HG03135 (cell line): ENCODE measurements at regions not wholly inside any gene's neighbourhood (a gene's known extent, or its start where the extent isn't known, plus 50 kb on each side); places are given as distances from the start of the nearest gene placed in this dataset.
A peak's percentile ranks its signal among the peaks of the same experiment; 100 is the strongest.

Experiments used
- ATAC-seq: cut with Tn5 transposase; IDR thresholded peaks from one replicate; pipeline ENCODE4 v1.9.1; 2021; ENCODE audit warnings: mild to moderate bottlenecking, moderate library complexity; ENCODE audit not compliant: unreplicated experiment

DNA sequence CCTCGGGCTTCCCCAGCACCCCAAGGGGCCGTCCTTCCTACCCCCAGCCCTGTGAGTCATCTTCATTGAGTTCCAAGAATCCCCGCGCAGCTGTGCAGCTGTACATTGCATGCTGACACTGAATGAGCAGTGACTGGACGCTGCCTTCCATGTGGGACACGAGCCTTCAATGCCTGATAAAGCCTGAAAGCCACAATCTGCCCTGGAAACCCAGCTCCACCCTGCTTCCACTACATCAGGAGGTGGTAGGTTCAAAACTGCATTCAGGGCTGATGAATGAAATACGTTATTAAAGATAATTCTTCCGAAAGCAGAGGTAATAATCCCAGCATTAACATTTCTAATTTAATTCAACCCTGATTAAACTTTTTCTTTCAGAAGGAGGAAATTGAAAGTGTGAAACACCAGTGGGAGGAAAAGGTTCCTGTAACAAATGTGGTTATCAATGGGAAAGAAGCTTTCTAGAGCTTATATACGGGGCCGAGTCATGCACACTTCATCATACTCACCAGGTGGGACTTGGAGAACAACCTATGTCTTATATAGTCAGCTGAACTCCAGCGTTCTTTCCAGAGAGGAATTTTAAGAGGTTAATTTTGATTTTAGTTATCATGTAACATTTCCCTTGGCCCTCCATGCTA, 360.1 kb downstream of the LPIN1 start:
- no peak for ATAC-seq

DNA sequence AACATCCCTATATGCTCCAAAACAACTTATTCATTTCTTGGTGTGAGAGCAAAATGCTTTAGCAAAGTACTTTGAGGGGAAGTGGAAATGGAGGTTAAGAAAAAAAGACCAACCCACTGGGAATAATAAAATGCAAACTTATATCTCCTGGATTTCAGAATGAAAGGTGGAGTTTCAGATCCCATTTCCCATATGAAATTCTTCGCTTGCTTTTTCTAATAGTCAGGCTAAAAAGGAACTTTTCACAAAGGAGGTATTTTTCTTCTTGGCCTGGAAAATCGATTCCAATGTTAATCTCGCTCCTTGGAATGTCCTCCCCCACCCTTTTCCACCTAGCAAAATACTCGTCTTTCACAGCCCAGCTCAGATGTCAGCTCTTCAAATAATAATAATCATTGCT, 360.9 kb downstream of the LPIN1 start:
- ATAC-seq, result no peak

DNA sequence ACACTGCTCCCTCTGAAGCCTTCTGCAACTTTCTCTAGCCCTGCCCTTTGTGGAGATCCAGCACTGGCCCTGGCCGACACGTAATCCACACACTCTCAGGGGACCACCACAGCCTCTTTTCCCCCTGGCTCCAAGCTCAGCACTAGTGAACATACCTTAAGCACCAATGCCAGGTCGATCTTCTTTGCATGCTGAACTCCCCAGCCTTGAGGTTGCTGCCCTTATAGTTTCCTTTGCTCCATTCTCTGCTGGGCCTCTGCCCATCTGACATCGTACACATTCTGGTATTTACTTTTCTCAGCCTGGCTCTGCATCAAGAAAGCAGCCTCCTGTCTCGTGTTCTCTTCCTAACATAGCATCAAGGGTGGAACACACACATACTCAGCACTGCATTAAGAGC, 361.5 kb downstream of the LPIN1 start:
- ATAC-seq, result no peak

DNA sequence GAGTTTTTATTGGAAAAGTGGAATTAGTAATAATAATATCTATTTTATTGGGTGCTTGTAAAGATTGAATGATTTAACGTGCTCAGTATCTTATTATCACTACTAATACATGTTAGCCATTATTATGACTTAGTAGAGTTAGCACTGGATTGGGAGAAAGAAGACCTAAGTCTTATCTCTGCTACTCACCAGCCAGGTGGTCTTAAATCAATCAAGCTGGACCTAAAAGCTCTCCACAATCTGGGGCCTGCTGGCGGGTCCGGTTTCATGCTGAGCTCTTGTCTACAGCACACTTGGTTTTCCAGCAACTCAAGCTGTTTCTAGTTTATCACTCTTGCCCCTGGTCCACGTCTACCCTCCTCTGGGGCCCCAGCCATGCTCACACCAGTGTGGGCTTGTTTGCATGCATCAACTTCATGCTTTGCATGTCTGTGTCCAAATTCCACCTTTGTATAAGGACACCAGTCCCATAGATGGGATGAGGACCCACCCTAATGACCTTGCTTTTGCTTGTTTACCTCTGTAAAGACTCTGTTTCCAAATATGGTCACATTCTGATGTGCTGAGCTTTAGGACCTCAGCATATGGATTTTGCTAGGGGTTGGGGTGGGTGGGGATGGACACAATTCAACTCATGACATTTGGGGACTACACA, 363.1 kb downstream of the LPIN1 start:
- ATAC-seq, result no peak

DNA sequence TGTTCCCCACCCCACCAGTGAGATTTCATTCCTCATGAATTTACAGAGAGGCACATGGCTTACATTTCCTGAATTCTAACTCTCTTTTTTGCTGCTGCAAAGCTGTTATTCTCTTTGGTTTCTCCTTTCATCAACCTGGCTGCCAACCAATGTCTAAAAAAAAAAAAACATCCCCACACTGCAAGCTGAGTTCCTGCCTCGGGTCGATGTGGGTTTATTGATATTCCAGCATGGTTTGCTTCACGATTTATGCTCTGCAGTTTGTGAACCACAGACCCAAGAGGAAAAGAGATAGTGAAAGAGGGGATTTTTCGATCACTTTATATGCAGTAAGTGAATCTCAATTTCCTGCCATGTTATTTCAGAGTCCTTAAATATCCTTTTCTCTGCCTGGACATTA, 363.6 kb downstream of the LPIN1 start:
- ATAC-seq, result no peak

DNA sequence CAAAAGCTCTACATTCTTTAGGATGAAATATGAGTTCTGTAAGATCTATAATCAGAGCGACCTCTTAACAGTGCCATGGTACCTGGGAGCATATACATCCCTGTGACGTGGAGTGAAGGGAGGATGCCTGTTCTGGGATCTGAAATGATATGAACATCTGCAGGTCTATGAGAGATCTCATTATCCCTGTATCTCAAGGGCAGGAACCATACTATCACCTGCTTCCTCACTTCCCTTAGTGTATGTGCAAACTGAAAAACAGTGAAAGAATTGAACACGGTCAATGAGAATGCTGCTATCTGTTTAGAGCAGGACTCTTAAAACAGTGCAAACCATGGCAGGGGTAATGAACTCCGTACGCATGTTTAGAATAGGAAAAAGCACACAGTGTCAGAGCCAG, 364.0 kb downstream of the LPIN1 start:
- no peak for ATAC-seq

DNA sequence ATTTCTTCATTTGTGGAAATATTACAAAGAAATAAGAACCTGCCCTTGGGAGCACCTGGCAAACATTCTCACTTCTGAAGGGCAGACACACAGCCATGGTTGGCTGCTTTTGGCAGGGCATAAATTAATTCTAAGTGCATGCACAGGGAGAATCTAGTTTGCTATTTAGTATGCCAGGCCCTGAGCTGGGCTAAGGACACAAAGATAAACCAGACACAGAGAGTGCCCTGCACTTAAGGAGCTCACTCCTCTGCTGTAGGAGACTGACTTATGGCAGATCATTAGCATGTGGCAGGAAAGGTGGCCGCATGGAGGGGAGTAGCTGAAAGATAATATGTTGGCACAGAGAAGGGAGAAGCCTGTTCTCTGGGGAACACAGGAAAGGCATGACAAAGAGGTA, 367.0 kb downstream of the LPIN1 start:
- no peak for ATAC-seq

DNA sequence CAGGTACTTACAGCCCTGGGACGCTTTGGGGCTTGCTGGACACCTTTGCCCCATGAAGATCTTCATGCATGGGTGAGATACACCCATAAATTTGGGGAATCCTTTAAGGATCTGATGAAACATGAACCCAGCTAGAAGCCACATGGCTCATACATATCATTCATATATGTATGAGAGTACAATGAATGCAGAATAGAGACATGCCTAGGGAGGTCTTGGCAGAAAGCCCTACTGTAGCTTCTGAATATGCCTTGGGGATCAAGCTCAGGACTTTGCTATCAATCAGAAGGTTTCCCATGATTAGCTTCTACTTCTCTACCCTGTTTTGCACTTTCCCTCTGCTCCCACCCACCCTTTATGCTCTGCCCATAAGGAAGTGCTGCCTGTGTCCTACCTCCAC, 368.4 kb downstream of the LPIN1 start:
- ATAC-seq, result no peak

DNA sequence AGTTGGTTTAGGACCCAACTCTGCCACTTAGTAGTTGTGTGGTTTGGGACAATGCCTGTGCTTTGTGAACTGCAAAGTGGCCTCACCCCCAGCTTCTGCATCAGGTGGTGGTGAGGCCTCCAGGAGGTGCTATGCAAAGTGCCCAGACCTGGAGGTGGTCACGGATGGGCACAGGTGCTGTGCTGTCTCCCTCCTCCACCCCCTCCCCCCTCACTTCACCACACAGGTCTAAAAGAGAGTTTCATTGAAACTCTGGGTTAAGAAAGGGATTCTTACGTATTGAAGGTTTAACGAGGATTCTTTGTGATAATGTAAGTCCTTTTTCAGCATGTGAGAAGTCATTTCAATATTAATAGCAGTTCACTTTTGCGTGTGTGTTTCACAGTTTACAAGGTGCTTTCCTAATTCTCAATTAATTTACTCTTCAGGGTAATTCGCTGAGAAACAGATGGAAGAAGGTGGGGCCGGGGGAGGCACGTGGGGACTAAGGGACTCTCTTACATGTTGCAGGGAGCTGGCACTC, 369.9 kb downstream of the LPIN1 start:
- ATAC-seq, result peak; percentile 54

DNA sequence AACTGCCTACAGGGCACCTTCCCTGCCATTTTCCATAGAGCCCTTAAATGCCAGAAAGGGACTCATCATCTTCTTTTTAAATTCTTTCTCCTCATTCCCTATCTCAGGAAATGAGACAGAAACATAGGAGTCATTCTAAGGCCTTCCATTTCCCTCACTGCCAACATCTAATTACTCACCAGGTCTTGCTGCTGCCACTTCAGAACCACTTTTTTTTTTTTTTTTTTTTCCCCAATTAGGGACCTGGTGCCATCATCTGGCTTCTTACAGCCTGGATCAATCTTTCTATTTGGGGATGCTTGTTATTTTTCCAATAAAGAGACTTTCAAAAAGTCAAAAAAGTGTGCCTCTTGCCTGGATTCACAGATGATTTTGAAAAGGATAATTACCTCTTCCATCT, 373.4 kb downstream of the LPIN1 start:
- ATAC-seq, result no peak

DNA sequence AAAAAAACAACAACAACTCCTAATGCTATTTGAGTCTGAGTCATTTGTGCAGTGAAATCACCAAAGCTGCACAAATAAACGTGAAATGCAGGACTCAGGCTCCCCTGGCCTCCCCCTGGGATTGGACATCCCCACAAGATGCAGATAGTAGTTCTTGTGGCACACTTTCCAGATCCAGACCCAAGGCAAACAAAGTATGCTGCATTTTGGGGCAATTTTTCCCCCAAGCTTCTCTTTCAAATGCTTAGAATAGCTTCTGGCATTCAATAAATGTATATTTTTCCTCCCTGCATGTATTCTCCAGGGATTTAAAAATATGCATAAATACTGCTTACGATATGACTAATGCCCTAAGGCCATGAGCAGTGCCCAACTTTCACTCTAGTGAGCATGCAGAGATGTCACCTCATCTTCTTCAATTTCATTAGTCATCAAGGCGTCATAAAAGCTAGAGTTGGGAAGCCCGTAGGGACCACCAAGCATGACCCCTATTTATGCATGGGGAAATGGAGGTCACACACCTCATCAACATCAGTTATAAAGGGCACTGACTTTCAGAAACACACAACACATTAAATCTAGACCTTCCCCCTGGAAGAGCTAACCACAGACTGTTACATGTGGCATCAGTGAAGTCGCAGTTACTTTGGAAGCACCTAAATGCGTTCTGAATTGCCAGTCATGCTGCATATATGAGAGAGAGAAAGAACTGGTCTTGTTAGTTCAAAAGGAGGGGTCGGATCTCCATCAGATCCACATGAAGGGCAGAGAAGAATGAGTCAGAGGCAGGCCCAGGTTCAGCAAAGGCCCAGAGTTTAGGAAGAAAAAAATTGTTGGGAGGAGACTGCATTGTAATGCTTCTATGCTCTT, 374.1 kb downstream of the LPIN1 start:
- ATAC-seq, result no peak

DNA sequence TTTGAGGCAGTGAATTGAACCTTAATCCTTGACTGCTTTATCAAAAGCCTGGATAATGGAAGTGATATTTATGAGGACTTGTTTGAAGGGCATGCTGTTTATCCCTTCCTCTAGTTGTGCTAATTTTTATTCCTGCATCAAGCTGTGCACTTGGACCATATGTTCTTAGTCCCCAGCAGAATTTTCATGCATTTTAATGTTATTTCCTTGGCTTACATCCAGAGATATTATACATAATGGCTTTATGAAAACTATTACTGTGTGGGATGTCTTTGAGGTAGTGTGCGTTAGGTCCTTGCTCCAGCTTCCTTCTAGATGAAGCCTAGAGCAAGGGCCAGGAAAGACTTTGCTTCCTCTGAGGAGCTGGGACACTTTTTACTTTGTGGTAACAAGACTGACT, 378.4 kb downstream of the LPIN1 start:
- no peak for ATAC-seq

DNA sequence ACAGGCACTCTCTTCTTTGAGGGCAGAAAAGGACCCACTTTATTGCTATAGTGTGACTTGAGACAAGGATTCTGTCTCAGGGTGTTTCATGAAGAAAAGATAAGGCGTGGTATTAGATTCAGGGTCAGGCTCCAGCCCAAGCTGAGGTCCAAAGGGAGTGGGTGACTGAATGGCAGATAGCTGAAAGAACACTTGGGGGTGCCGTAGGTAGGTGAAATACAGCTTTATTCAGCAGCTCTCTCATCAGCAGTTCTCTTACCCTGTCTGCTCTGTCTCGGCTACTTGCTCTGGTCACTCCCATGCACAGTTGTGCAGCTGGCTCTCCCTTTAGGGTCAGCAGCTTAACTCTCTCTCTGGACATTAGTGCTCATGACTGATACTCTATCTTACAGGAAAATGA, 379.9 kb downstream of the LPIN1 start:
- no peak for ATAC-seq

DNA sequence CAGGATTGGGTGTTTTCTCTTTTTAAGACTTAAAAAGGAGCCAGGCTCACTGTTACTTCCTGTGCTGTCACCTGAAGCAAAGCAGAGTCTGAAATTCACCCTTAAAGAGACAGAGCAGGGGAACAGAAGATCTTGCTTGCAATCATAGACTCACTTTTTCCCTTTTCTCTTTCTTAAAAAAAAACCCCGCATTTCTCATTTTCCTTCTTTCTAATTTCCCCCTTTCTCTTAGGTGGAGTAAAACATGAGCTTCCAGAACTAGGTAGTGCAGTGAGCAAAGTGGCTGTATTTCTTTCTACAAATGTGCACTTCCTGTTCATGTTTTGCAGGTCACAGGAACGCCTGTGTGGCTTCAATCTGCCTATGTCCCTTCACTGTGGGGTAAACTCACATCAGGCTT, 381.2 kb downstream of the LPIN1 start:
- ATAC-seq, result no peak

DNA sequence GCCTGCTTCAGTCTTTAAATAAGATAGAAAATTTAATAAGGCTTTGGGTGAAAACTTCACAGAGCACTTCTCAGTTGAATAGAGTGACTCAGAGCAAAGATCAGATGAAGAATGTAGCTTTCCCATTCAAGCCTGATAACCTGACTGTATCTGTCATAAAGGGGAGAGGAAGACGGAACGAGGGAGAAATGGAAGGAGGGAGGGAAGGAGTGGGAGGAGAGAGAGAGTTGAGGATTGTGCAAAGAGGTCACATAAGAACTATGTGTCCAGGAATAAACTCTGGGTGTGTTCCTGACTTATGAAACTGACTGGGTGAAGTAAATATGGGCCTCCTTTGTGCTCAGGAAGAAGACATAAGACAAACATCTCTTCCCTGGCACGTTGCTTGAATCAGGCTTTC, 385.5 kb downstream of the LPIN1 start:
- ATAC-seq, result no peak

DNA sequence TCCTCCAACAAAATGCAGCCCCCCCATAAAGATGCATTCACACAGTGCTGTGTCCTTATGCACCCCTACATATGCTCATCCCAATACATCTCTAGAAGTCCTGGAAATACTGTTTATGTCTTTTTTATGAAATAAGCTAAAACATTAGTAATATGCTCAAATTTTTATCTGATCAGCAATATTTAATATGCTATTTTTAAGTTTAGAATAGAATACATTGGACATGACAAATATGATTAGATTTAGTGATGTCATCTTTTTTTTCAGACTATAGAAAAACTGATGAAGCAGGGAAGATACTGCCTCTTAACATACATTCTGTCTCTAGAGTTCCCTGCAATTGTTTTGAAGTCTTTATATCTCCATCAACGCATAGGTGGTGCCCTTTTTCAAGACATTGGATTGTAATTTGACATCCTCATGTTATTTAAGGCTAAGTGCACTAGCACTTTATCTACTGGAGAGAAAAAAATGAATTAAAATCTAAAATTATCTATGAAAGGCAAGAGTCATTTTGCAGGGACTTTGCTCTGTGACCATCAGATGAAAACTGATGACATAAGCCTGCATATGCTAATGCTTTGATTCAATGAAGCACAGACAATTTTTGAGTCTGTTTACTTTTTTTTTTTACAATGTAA, 395.3 kb downstream of the LPIN1 start:
- no peak for ATAC-seq

DNA sequence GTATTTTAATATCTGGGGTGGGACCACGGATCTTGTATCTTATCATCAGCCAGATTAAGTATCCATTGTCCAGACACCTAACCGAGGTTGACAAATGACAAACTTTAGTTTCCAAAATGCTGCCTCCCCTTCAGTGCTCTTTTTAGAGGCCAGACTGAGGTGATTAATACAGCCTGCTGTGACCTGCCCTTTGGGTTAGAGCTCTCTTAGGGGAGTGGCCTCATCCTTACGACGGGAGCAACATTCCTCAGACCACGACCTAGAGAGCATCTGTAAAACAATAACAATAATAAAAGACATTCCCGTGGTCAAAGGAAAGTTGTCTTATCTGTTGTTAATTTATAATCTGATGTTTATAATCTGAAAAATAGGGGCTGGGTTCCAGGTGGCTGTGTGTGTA, 405.3 kb downstream of the LPIN1 start:
- no peak for ATAC-seq

DNA sequence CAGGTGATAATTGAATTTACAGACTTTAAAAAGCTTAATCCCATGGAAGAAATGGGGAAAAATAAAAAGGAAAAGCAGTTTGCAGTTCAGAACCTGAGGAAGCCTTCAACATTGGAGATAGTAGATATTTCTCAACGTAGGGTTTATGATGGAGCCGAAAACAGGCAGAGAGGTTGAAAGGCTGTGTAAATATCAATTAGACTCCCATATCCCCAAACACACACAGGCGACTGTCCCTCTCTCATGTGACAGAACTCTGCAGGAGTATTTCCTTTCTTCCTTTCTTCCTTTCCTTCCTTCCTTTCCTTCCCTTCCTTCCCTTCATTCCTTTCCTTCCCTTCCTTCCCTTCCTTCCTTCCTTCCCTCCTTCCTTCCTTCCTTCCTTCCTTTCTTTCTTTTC, 406.5 kb downstream of the LPIN1 start:
- no peak for ATAC-seq

DNA sequence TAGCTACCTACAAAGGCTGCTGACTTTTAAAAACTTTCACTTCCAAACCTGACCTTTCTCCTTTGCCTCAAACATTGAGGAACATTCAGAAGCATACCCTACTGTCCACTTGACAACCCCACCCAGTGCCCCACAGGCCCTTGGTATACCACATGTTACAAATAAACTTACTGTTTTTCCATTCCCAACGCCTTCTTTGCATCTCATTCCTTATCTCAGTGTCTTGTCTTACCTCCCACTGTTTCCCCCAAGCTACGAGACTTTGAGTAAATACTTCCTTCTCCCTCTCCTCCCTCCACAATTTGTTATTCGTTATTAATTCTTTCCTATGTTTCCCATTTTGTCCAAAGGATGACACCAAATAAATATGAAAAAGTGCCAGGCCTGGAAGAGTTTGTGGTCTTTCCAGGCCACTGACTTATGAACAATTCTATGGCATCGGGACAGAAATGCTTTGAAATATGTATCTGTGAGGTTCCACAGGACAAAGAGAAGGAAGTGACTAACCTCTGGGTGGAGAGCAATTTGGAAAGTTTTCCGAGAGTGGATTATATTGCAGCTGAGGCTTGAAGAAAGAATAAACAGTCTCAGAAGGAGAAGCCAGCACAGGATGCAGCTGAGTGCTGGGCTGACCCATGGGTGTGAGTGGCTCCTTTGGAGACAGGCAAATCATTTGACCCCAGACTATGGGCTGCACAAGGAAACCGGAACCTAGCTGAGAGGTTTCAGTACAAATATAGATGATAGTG, 409.0 kb downstream of the LPIN1 start:
- ATAC-seq, result no peak

DNA sequence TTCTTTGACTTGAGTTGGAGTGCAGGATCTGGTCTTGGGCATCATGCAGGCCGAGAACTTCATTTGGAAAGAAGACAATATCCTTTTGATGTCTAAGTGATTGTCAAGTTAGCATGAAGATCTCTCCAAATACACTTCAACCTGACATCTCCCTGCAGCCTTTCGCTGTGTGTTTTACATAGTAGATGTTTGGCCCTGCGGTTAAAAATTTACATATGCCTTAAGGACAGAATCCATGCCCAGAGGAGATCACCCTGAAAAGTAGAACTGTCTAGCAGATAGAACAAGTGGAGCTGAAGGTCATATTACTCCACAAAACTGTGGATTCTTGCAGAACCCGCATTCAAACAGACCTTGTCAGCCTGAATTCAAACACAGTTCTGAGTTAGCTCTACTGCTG, 409.9 kb downstream of the LPIN1 start:
- ATAC-seq, result no peak

DNA sequence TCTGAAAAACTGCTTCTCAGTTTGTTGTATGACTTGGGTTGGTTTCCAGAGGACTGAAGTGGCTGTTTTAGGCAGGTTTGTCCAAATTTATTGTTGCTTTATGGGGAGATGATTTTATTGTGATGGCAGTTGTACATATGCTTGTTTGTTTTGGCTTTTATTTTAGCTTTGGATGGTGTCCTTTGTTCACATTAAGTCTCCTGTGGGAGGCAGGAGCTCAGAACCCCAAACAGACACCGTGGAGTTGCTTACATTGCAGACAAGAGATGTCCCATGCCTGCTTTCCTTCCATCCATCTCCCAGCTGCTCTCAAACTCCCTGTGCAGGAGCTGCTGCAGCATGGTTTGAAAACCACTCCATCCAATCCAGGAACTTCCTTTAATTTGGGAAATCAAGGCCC, 414.7 kb downstream of the LPIN1 start:
- ATAC-seq, result no peak
